ENCODE measurements at regions not wholly inside any gene's neighbourhood (a gene's known extent, or its start where the extent isn't known, plus 50 kb on each side); places are given as distances from the start of the nearest gene placed in this dataset.

- TF ChIP-seq CTCF (IDR thresholded peaks at IDR 0.05): no peak
- no peak for TF ChIP-seq EP300 (IDR thresholded peaks at IDR 0.05)
Observed at GRCh38 chr6:97438011-97438671, 155.1 kb upstream of the MMS22L start.
